ENCODE measurements at regions not wholly inside any gene's neighbourhood (a gene's known extent, or its start where the extent isn't known, plus 50 kb on each side); places are given as distances from the start of the nearest gene placed in this dataset.

GRCh38 chr11:95717314-95717713 lies 72.3 kb downstream of the FAM76B start:
- no peak for DNase-seq (ENCODE audit: low read depth)

GRCh38 chr11:95716266-95716665 lies 73.3 kb downstream of the FAM76B start:
- DNase-seq (ENCODE audit: low read depth) = no peak

- peak; percentile 21 for DNase-seq (ENCODE audit: low read depth)
These were observed 73.8 kb downstream of the FAM76B start for GRCh38 chr11:95715777-95716241.

- DNase-seq (ENCODE audit: low read depth) = no peak
These were observed 74.5 kb downstream of the FAM76B start for GRCh38 chr11:95714843-95715776.

- no peak for DNase-seq (ENCODE audit: low read depth)
These were observed 76.2 kb downstream of the FAM76B start for GRCh38 chr11:95713428-95713827.

GRCh38 chr11:95711945-95712221 lies 77.7 kb downstream of the FAM76B start:
- DNase-seq (ENCODE audit: low read depth) = no peak

- no peak for DNase-seq (ENCODE audit: low read depth)
These were observed 78.2 kb downstream of the FAM76B start for GRCh38 chr11:95711162-95711944.

GRCh38 chr11:95708681-95709080 lies 80.9 kb downstream of the FAM76B start:
- no peak for DNase-seq (ENCODE audit: low read depth)

- no peak for DNase-seq (ENCODE audit: low read depth)
These were observed 82.6 kb downstream of the FAM76B start for GRCh38 chr11:95706974-95707387.

- peak; percentile 74 for DNase-seq (ENCODE audit: low read depth)
These were observed 84.0 kb downstream of the FAM76B start for GRCh38 chr11:95705485-95706124.

GRCh38 chr11:95704865-95705264 lies 84.7 kb downstream of the FAM76B start:
- no peak for DNase-seq (ENCODE audit: low read depth)

- no peak for DNase-seq (ENCODE audit: low read depth)
These were observed 86.5 kb downstream of the FAM76B start for GRCh38 chr11:95703049-95703448.

GRCh38 chr11:95702526-95702925 lies 87.1 kb downstream of the FAM76B start:
- no peak for DNase-seq (ENCODE audit: low read depth)

- no peak for DNase-seq (ENCODE audit: low read depth)
These were observed 89.1 kb downstream of the FAM76B start for GRCh38 chr11:95700471-95700817.

- DNase-seq (ENCODE audit: low read depth) = no peak
These were observed 89.7 kb downstream of the FAM76B start for GRCh38 chr11:95699631-95700470.

GRCh38 chr11:95698676-95699557 lies 90.7 kb downstream of the FAM76B start:
- no peak for DNase-seq (ENCODE audit: low read depth)

- no peak for DNase-seq (ENCODE audit: low read depth)
These were observed 91.8 kb downstream of the FAM76B start for GRCh38 chr11:95697614-95698408.

GRCh38 chr11:95695181-95695580 lies 94.4 kb downstream of the FAM76B start:
- no peak for DNase-seq (ENCODE audit: low read depth)

GRCh38 chr11:95693298-95693697 lies 96.3 kb downstream of the FAM76B start:
- DNase-seq (ENCODE audit: low read depth) = no peak
